ENCODE measurements at regions not wholly inside any gene's neighbourhood (a gene's known extent, or its start where the extent isn't known, plus 50 kb on each side); places are given as distances from the start of the nearest gene placed in this dataset.

- TF ChIP-seq CTCF (IDR thresholded peaks at IDR 0.05), result no peak
- TF ChIP-seq EP300 (IDR thresholded peaks at IDR 0.05; ENCODE audit: low read depth), result no peak
- TF ChIP-seq POLR2AphosphoS5 (IDR thresholded peaks at IDR 0.05), result no peak
Measured at GRCh38 chr18:27404855-27405254, 219.7 kb upstream of the CHST9 start.
